Hepatocyte (in vitro differentiated cells): ENCODE measurements at regions not wholly inside any gene's neighbourhood (a gene's known extent, or its start where the extent isn't known, plus 50 kb on each side); places are given as distances from the start of the nearest gene placed in this dataset.
A peak's percentile ranks its signal among the peaks of the same experiment; 100 is the strongest.

ENCODE experiments used
- DNase-seq: peaks from one replicate; pipeline ENCODE4 v3.0.0-alpha.2; 2016; ENCODE audit warnings: low spot score
- H2AFZ ChIP-seq: fragments of 200-600 bp; sonication (generic); 2 replicates; pipeline ENCODE4 v1.6.0; 2016; ENCODE audit warnings: antibody characterized with exemption, mild to moderate bottlenecking
- H3K27ac ChIP-seq: fragments of 200-600 bp; sonication (generic); 2 replicates; pipeline ENCODE4 v1.5.1; 2016; ENCODE audit warnings: mild to moderate bottlenecking
- H3K27me3 ChIP-seq: fragments of 200-600 bp; sonication (generic); 2 replicates; pipeline ENCODE4 v1.6.1; 2016
- H3K36me3 ChIP-seq: fragments of 200-600 bp; sonication (generic); replicated peaks from 2 replicates; pipeline ENCODE4 v1.5.1; 2016; ENCODE audit warnings: low read depth; ENCODE audit not compliant: insufficient read depth
- H3K4me1 ChIP-seq: fragments of 200-600 bp; sonication (generic); 2 replicates; pipeline ENCODE4 v1.5.1; 2016; ENCODE audit warnings: mild to moderate bottlenecking, moderate library complexity; ENCODE audit not compliant: insufficient read depth
- H3K4me2 ChIP-seq: fragments of 200-600 bp; sonication (generic); 2 replicates; pipeline ENCODE4 v1.6.0; 2016
- H3K4me3 ChIP-seq: fragments of 200-600 bp; sonication (generic); 2 replicates; pipeline ENCODE4 v1.5.1; 2016; ENCODE audit warnings: mild to moderate bottlenecking
- H3K79me2 ChIP-seq: fragments of 200-600 bp; sonication (generic); 2 replicates; pipeline ENCODE4 v1.6.0; 2017; ENCODE audit warnings: mild to moderate bottlenecking
- H3K9me2 ChIP-seq: fragments of 200-600 bp; sonication (generic); replicated peaks from 2 replicates; pipeline ENCODE4 v1.6.0; 2017; ENCODE audit warnings: mild to moderate bottlenecking; ENCODE audit not compliant: insufficient read depth
- H3K9me3 ChIP-seq: fragments of 200-600 bp; sonication (generic); 2 replicates; pipeline ENCODE4 v1.5.1; 2016; ENCODE audit warnings: low read depth, mild to moderate bottlenecking
- H4K20me1 ChIP-seq: fragments of 200-600 bp; sonication (generic); 2 replicates; pipeline ENCODE4 v1.6.0; 2016; ENCODE audit warnings: mild to moderate bottlenecking; ENCODE audit not compliant: insufficient read depth, poor library complexity, severe bottlenecking
- EZH2 ChIP-seq: fragments of 200-600 bp; sonication (generic); IDR thresholded peaks from 2 replicates; pipeline ENCODE4 v1.6.1; 2016; ENCODE audit warnings: antibody characterized with exemption, mild to moderate bottlenecking, borderline replicate concordance
- EZH2phosphoT487 ChIP-seq: fragments of 200-600 bp; sonication (generic); IDR thresholded peaks from one replicate; pipeline ENCODE4 v1.6.1; 2018; ENCODE audit warnings: antibody characterized with exemption, mild to moderate bottlenecking, low read depth, moderate library complexity; ENCODE audit not compliant: unreplicated experiment, severe bottlenecking
- WGBS: methylation state at CpG from one replicate; pipeline ENCODE4 v1.1.6; 2016; ENCODE audit warnings: low lambda C conversion rate; ENCODE audit errors: missing lambda C conversion rate; 5-methylcytosine and 5-hydroxymethylcytosine counted together
- TF ChIP-seq, protein P1 (sequence below): fragments of 200-600 bp; sonication (generic); IDR thresholded peaks from 2 replicates; pipeline ENCODE4 v1.5.1; 2016; ENCODE audit warnings: antibody characterized with exemption, mild to moderate bottlenecking; ENCODE audit not compliant: poor library complexity

DNA sequence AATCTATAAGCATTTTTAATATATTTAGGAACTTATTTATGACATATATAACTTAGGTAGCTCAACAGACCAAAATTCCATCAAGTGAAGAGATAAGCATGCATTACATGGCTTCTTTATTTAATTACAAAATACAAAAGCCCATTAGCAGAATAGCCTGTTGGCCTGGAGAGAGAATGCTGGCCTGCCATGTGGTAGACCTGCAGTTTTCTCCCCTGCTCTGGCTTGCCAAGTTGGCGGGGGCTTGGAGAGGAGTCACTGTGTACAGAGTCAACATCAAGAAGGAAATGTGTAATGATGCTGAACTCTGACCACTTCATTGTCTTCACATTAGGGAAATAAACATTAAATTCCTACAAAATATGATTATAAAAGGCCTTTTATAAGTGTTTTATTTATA, 69.8 kb upstream of the CNTLN start:
- H4K20me1 ChIP-seq: no peaks in the 10 kb centered on the region
- TF ChIP-seq EZH2 (no peak), EZH2phosphoT487 (no peak)
- TF ChIP-seq, protein P1, sequence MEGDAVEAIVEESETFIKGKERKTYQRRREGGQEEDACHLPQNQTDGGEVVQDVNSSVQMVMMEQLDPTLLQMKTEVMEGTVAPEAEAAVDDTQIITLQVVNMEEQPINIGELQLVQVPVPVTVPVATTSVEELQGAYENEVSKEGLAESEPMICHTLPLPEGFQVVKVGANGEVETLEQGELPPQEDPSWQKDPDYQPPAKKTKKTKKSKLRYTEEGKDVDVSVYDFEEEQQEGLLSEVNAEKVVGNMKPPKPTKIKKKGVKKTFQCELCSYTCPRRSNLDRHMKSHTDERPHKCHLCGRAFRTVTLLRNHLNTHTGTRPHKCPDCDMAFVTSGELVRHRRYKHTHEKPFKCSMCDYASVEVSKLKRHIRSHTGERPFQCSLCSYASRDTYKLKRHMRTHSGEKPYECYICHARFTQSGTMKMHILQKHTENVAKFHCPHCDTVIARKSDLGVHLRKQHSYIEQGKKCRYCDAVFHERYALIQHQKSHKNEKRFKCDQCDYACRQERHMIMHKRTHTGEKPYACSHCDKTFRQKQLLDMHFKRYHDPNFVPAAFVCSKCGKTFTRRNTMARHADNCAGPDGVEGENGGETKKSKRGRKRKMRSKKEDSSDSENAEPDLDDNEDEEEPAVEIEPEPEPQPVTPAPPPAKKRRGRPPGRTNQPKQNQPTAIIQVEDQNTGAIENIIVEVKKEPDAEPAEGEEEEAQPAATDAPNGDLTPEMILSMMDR: no peak
- H3K27ac ChIP-seq: no peak overlapping the region
- no peak overlapping the region for H3K4me2 ChIP-seq
- no peaks in the 10 kb centered on the region for H3K4me1 ChIP-seq
- 48% methylated on average over 1 of the region's 1 CpG for WGBS
- no peaks in the 10 kb centered on the region for H3K9me3 ChIP-seq
- no peaks in the 10 kb centered on the region for H3K27me3 ChIP-seq
- H3K9me2 ChIP-seq: no peaks in the 10 kb centered on the region
- H3K4me3 ChIP-seq: no peak overlapping the region
- H3K79me2 ChIP-seq: no peaks in the 10 kb centered on the region
- DNase-seq: no peak
- no peak overlapping the region for H2AFZ ChIP-seq
- no peaks in the 10 kb centered on the region for H3K36me3 ChIP-seq

DNA sequence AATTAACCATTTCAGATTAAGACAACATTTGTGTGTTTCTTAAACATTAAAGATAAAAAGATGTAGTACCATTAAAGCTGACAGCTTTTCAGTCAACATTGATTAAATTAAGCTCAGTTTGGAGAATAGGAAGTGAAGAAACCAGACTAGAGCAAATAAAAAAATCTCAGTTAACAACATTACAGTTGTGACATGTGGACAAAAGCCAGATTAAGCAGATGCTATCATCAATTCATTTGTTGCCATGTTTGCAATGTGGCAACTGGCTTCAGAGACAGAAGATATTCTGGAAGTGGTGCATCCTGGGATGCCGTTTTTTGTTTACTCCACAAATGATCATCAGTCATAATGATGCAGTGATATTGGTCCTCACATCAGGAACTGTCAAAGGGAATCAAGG, 70.3 kb upstream of the CNTLN start:
- H3K27ac ChIP-seq: no peak overlapping the region

DNA sequence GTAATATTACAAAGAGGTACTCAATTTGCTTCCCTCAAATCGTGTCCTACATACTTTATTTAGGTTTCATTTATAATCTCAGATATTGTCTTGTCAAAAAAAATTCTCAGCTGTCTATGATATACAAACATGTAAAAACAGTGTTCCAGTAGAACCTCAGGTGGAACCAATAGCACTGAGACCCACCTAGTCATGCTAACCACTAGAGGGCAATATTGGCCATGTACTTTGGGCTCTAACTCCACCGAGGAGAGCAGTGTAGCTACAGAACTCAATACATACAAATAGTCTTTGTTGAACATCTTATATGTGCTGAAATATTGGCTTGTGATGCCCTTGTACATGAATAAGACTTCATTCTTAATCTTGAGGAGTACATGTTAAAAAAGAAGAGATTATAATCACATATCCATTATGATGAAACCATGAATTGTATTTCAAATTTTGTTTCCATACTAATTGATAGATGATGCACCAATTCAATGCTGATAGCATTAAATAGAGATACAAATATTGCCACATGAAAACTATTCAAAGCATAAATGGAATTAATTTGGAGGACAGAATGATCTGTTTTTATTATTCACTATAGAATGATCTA, 71.2 kb upstream of the CNTLN start:
- no peaks in the 10 kb centered on the region for H3K4me1 ChIP-seq
- no peaks in the 10 kb centered on the region for H3K36me3 ChIP-seq
- no peaks in the 10 kb centered on the region for H3K27me3 ChIP-seq
- WGBS: 0% methylated on average over 2 of the region's 2 CpGs
- no peaks in the 10 kb centered on the region for H4K20me1 ChIP-seq
- TF ChIP-seq, protein P1: peak; percentile 71
- no peak for TF ChIP-seq EZH2phosphoT487
- no peaks in the 10 kb centered on the region for H3K79me2 ChIP-seq
- no peak overlapping the region for H3K4me3 ChIP-seq
- H3K27ac ChIP-seq: no peak overlapping the region
- H3K9me2 ChIP-seq: no peaks in the 10 kb centered on the region
- no peaks in the 10 kb centered on the region for H3K9me3 ChIP-seq
- H3K4me2 ChIP-seq: no peak overlapping the region
- no peak overlapping the region for H2AFZ ChIP-seq
- peak; percentile 73 for DNase-seq

More for the DNA sequence above, 70.3 kb upstream of the CNTLN start:
- Histone ChIP-seq H4K20me1 (no peaks in the 10 kb centered on the region), H3K9me3 (no peaks in the 10 kb centered on the region), H3K36me3 (no peaks in the 10 kb centered on the region), H3K4me1 (no peaks in the 10 kb centered on the region), H2AFZ (no peak overlapping the region), H3K4me3 (no peak overlapping the region), H3K4me2 (no peak overlapping the region), H3K27me3 (no peaks in the 10 kb centered on the region), H3K9me2 (no peaks in the 10 kb centered on the region), H3K79me2 (no peaks in the 10 kb centered on the region)
- WGBS: 73% methylated on average over 1 of the region's 1 CpG
- TF ChIP-seq, protein P1: no peak
- TF ChIP-seq EZH2phosphoT487 (no peak), EZH2 (no peak)
- no peak for DNase-seq

DNA sequence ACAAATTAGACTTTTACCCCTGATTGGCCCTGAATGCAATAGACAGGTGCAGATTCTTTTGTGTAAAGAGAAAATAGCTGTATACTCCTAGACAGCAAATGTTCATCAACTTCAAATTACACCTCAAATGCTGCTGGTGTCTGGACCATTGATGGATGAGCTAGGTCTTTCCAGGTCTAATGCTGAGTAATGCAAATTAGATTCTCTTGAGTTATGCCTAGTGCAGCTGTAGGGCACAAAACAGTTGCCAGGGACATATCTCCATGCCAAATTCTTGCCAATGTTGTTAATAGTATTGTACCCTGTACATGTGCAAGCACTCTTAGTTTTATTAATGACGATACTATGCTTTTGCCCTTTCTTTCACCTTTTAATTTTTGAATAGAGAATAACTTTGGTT, 72.3 kb upstream of the CNTLN start:
- Histone ChIP-seq H3K4me2 (no peak overlapping the region), H3K4me1 (no peaks in the 10 kb centered on the region), H3K79me2 (no peaks in the 10 kb centered on the region), H3K4me3 (no peak overlapping the region), H3K27me3 (no peaks in the 10 kb centered on the region), H4K20me1 (no peaks in the 10 kb centered on the region), H3K27ac (no peak overlapping the region), H3K9me3 (no peaks in the 10 kb centered on the region), H3K36me3 (no peaks in the 10 kb centered on the region), H2AFZ (no peak overlapping the region), H3K9me2 (no peaks in the 10 kb centered on the region)
- no peak for DNase-seq
- WGBS: 0% methylated on average over 1 of the region's 1 CpG
- TF ChIP-seq EZH2phosphoT487 (no peak), EZH2 (no peak)
- TF ChIP-seq, protein P1: no peak
